ENCODE measurements at regions not wholly inside any gene's neighbourhood (a gene's known extent, or its start where the extent isn't known, plus 50 kb on each side); places are given as distances from the start of the nearest gene placed in this dataset.

DNA sequence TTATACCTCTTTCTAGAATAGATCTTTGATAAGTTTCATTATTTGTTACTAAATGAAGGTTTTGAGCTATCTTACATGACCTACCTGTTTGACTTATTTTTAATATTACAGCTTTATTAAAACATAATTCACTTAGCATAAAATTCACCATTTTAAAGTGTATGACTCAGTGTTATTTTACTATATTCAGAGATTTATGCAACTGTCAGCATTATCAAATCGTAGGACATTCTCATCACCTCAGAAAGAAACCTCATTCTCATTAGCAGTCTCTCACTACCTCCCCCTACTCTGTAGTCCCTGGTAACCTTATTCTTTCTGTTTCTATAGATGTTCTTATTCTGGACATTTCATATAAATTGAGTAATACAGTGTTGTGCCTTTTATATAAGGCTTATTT, 207.9 kb upstream of the FOXP2 start:
- H3K4me3 Mint-ChIP-seq = no peak overlapping the region
- H3K27ac Mint-ChIP-seq (ENCODE audit: unreplicated experiment) = no peak overlapping the region
- no peaks in the 10 kb centered on the region for H3K36me3 Mint-ChIP-seq (ENCODE audit: low read depth)
- no peaks in the 10 kb centered on the region for H3K4me1 Mint-ChIP-seq
- H3K9me3 Mint-ChIP-seq = peaks cover 3% of the 10 kb centered on the region
- TF ChIP-seq, protein P1, sequence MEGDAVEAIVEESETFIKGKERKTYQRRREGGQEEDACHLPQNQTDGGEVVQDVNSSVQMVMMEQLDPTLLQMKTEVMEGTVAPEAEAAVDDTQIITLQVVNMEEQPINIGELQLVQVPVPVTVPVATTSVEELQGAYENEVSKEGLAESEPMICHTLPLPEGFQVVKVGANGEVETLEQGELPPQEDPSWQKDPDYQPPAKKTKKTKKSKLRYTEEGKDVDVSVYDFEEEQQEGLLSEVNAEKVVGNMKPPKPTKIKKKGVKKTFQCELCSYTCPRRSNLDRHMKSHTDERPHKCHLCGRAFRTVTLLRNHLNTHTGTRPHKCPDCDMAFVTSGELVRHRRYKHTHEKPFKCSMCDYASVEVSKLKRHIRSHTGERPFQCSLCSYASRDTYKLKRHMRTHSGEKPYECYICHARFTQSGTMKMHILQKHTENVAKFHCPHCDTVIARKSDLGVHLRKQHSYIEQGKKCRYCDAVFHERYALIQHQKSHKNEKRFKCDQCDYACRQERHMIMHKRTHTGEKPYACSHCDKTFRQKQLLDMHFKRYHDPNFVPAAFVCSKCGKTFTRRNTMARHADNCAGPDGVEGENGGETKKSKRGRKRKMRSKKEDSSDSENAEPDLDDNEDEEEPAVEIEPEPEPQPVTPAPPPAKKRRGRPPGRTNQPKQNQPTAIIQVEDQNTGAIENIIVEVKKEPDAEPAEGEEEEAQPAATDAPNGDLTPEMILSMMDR (conservative IDR thresholded peaks at IDR 0.05) = no peak
- no peak for DNase-seq (ENCODE audit: low read depth, low spot score)
- no peaks in the 10 kb centered on the region for H3K27me3 Mint-ChIP-seq (ENCODE audit: low read depth)

DNA sequence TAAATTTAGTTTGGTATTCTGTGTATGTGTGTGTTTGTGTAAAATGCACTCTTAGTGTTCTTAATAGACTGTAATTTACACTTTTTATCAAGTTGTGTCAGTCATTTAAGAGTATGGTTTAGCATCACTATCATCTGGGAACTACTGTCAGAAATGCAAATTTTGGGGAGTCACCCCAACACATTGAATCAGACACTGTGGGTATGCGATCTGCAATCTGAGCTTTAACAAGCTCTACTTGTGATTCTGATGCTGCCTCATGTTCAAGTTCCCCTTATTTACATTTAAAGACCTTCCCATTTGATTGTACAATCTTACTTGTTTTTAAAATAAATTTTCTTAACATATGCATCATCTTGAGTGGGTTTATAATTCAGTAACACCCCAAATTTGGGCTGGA, 218.1 kb upstream of the FOXP2 start:
- H3K4me3 Mint-ChIP-seq = no peak overlapping the region
- peaks cover 7% of the 10 kb centered on the region for H3K4me1 Mint-ChIP-seq
- no peak overlapping the region for H3K27ac Mint-ChIP-seq (ENCODE audit: unreplicated experiment)
- H3K27me3 Mint-ChIP-seq (ENCODE audit: low read depth) = no peaks in the 10 kb centered on the region
- H3K9me3 Mint-ChIP-seq = no peaks in the 10 kb centered on the region
- DNase-seq (ENCODE audit: low read depth, low spot score) = no peak
- H3K36me3 Mint-ChIP-seq (ENCODE audit: low read depth) = no peaks in the 10 kb centered on the region
- TF ChIP-seq, protein P1 (conservative IDR thresholded peaks at IDR 0.05) = no peak

- no peaks in the 10 kb centered on the region for H3K36me3 Mint-ChIP-seq (ENCODE audit: low read depth)
- no peak overlapping the region for H3K4me3 Mint-ChIP-seq
- no peaks in the 10 kb centered on the region for H3K9me3 Mint-ChIP-seq
- DNase-seq (ENCODE audit: low read depth, low spot score) = no peak
- H3K4me1 Mint-ChIP-seq = peaks cover 7% of the 10 kb centered on the region
- H3K27ac Mint-ChIP-seq (ENCODE audit: unreplicated experiment) = no peak overlapping the region
- H3K27me3 Mint-ChIP-seq (ENCODE audit: low read depth) = no peaks in the 10 kb centered on the region
- TF ChIP-seq, protein P1 (conservative IDR thresholded peaks at IDR 0.05) = no peak
These were observed 224.2 kb upstream of the FOXP2 start for GRCh38 chr7:114190387-114190786.

DNA sequence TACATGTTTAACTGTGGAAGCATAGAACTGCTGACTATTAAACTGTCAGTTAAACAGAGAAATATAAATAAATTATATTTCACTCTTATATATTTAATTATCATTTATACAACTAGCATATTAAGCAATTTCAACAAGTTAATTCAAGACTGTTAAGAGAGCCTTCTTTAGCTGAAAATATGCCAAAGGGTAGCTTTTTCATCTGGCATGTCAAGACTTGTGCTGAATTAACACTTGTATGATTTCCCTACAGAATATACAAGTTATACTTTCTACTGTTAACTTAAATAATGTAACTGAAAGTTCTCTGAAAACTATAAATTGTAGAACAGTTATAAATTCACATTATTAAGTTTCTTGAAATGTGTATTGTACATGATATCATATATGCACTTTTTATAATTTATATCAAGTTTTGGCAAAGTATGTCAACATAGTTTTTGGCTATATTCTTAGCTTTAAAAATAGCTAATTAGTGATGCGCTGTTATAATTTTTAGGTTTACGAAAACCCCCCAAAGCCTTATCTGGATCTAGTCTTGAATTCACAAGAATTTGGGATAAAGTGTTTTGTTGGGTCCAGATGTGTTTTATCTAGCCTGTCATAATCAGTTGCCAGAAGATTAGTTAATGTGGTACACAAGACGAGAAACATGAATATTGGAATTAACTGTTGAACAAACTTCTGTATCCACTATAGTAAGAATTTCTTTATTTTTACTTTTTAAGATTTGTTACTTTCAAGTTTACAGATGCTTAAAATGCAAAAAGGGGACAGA, 231.1 kb upstream of the FOXP2 start:
- Mint-ChIP-seq H3K9me3 (no peaks in the 10 kb centered on the region), H3K4me1 (peaks cover 21% of the 10 kb centered on the region), H3K27me3 (ENCODE audit: low read depth) (no peaks in the 10 kb centered on the region), H3K36me3 (ENCODE audit: low read depth) (no peaks in the 10 kb centered on the region), H3K27ac (ENCODE audit: unreplicated experiment) (no peak overlapping the region), H3K4me3 (no peak overlapping the region)
- DNase-seq (ENCODE audit: low read depth, low spot score) = no peak
- TF ChIP-seq, protein P1 (conservative IDR thresholded peaks at IDR 0.05) = no peak

DNA sequence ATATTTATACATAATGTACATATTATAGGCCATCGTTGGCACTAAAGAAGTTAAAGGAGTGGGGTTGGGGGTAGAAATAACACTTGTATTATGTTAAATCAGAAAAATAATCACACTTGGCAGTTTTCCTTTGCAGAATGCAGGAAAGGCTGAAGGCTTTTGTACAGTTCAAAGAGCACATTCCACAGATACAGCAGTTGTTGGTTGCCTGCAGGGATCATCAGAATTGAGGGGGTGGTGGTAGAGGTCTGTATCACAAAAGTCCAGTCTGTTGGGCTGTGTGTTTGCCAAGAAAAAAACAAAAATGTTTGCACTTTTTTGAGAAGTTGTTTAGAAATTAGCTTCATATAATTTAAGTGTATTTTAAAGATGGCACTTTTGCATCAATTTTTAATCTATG, 231.8 kb upstream of the FOXP2 start:
- TF ChIP-seq, protein P1 (conservative IDR thresholded peaks at IDR 0.05) = no peak
- no peak for DNase-seq (ENCODE audit: low read depth, low spot score)
- Mint-ChIP-seq H3K4me3 (no peak overlapping the region), H3K9me3 (no peaks in the 10 kb centered on the region), H3K4me1 (peaks cover 21% of the 10 kb centered on the region), H3K27me3 (ENCODE audit: low read depth) (no peaks in the 10 kb centered on the region), H3K27ac (ENCODE audit: unreplicated experiment) (no peak overlapping the region), H3K36me3 (ENCODE audit: low read depth) (no peaks in the 10 kb centered on the region)
